HG03139 (cell line): ENCODE measurements at regions not wholly inside any gene's neighbourhood (a gene's known extent, or its start where the extent isn't known, plus 50 kb on each side); places are given as distances from the start of the nearest gene placed in this dataset.

Experiments
- ATAC-seq: cut with Tn5 transposase; IDR thresholded peaks from one replicate; pipeline ENCODE4 v1.9.1; 2021; ENCODE audit not compliant: unreplicated experiment

GRCh38 chr12:89899651-89900050 is 191.0 kb upstream of the ATP2B1 start:
- no peak for ATAC-seq

- no peak for ATAC-seq
These were observed 187.0 kb upstream of the ATP2B1 start for GRCh38 chr12:89895591-89895990.

GRCh38 chr12:89895101-89895500 is 186.5 kb upstream of the ATP2B1 start:
- no peak for ATAC-seq

- ATAC-seq: no peak
These were observed 185.5 kb upstream of the ATP2B1 start for GRCh38 chr12:89893972-89894706.

GRCh38 chr12:89892436-89892835 is 183.8 kb upstream of the ATP2B1 start:
- no peak for ATAC-seq

GRCh38 chr12:89891933-89892332 is 183.3 kb upstream of the ATP2B1 start:
- no peak for ATAC-seq

GRCh38 chr12:89890161-89890560 is 181.5 kb upstream of the ATP2B1 start:
- ATAC-seq: no peak

- no peak for ATAC-seq
These were observed 180.4 kb upstream of the ATP2B1 start for GRCh38 chr12:89889062-89889461.

GRCh38 chr12:89884952-89885351 is 176.3 kb upstream of the ATP2B1 start:
- ATAC-seq: no peak

- ATAC-seq: no peak
These were observed 175.8 kb upstream of the ATP2B1 start for GRCh38 chr12:89884416-89884898.

- ATAC-seq: no peak
These were observed 175.2 kb upstream of the ATP2B1 start for GRCh38 chr12:89883630-89884389.

GRCh38 chr12:89882792-89883191 is 174.2 kb upstream of the ATP2B1 start:
- no peak for ATAC-seq

GRCh38 chr12:89882050-89882449 is 173.4 kb upstream of the ATP2B1 start:
- peak; percentile 30 for ATAC-seq

GRCh38 chr12:89880690-89881350 is 172.2 kb upstream of the ATP2B1 start:
- peak; percentile 95 for ATAC-seq

GRCh38 chr12:89879766-89880165 is 171.1 kb upstream of the ATP2B1 start:
- no peak for ATAC-seq

- no peak for ATAC-seq
These were observed 170.3 kb upstream of the ATP2B1 start for GRCh38 chr12:89878950-89879349.

GRCh38 chr12:89878327-89878726 is 169.7 kb upstream of the ATP2B1 start:
- no peak for ATAC-seq

GRCh38 chr12:89877671-89878070 is 169.0 kb upstream of the ATP2B1 start:
- no peak for ATAC-seq

- no peak for ATAC-seq
These were observed 168.5 kb upstream of the ATP2B1 start for GRCh38 chr12:89877136-89877535.

GRCh38 chr12:89875809-89876208 is 167.2 kb upstream of the ATP2B1 start:
- no peak for ATAC-seq

- no peak for ATAC-seq
These were observed 166.6 kb upstream of the ATP2B1 start for GRCh38 chr12:89875225-89875624.

- ATAC-seq: no peak
These were observed 165.5 kb upstream of the ATP2B1 start for GRCh38 chr12:89874146-89874545.
